Neural cell (in vitro differentiated cells): ENCODE measurements at regions not wholly inside any gene's neighbourhood (a gene's known extent, or its start where the extent isn't known, plus 50 kb on each side); places are given as distances from the start of the nearest gene placed in this dataset.

ENCODE experiments used
- H2AFZ ChIP-seq: fragments of 200-600, 300-800 bp; sonication (generic), shearing (Covaris generic); 2 replicates; pipeline ENCODE4 v1.6.0; 2014; ENCODE audit warnings: low read depth, mild to moderate bottlenecking, antibody characterized with exemption, low read length, moderate library complexity
- H3F3A ChIP-seq: fragments of 200-600 bp; shearing (Covaris generic); 2 replicates; pipeline ENCODE4 v1.6.1; 2016; ENCODE audit warnings: mild to moderate bottlenecking, moderate library complexity, mixed read lengths, antibody characterized with exemption, low read length; ENCODE audit not compliant: insufficient read depth, poor library complexity, severe bottlenecking
- H3K27ac ChIP-seq: fragments of 200-600, 300-800 bp; sonication (generic), shearing (Covaris generic); 2 replicates; pipeline ENCODE4 v1.5.1; 2014; ENCODE audit warnings: mild to moderate bottlenecking, low read length, moderate library complexity
- H3K27me3 ChIP-seq: fragments of 300-800, 200-600 bp; sonication (generic), shearing (Covaris generic); 2 replicates; pipeline ENCODE4 v1.6.0; 2014; ENCODE audit warnings: mild to moderate bottlenecking, low read depth, low read length, moderate library complexity; ENCODE audit not compliant: insufficient read depth
- H3K36me3 ChIP-seq: fragments of 300-800, 200-600 bp; sonication (generic), shearing (Covaris generic); 2 replicates; pipeline ENCODE4 v1.5.1; 2014; ENCODE audit warnings: mild to moderate bottlenecking, antibody characterized with exemption, low read length, moderate library complexity; ENCODE audit not compliant: insufficient read depth
- H3K4me2 ChIP-seq: fragments of 300-800, 200-600 bp; sonication (generic), shearing (Covaris generic); 2 replicates; pipeline ENCODE4 v1.6.0; 2014; ENCODE audit warnings: mild to moderate bottlenecking, low read length
- H3K4me3 ChIP-seq: fragments of 300-800, 200-600 bp; sonication (generic), shearing (Covaris generic); 2 replicates; pipeline ENCODE4 v1.5.1; 2014; ENCODE audit warnings: mild to moderate bottlenecking, low read length, moderate library complexity
- H3K79me2 ChIP-seq: fragments of 200-600 bp; shearing (Covaris generic); replicated peaks from 2 replicates; pipeline ENCODE4 v1.6.0; 2014; ENCODE audit warnings: mild to moderate bottlenecking, low read length, moderate library complexity; ENCODE audit not compliant: insufficient read depth
- H3K9ac ChIP-seq: fragments of 300-800, 200-600 bp; sonication (generic), shearing (Covaris generic); 2 replicates; pipeline ENCODE4 v1.6.1; 2016; ENCODE audit warnings: mild to moderate bottlenecking, low read length, mixed read lengths
- H3K9me2 ChIP-seq: fragments of 200-600 bp; shearing (Covaris generic); 2 replicates; pipeline ENCODE4 v1.6.1; 2016; ENCODE audit warnings: mild to moderate bottlenecking, low read length, mixed read lengths; ENCODE audit not compliant: insufficient read depth
- H3K9me3 ChIP-seq: fragments of 200-600, 300-800 bp; sonication (generic), shearing (Covaris generic); 2 replicates; pipeline ENCODE4 v1.6.1; 2016; ENCODE audit warnings: mild to moderate bottlenecking, mixed run types, low read length, moderate library complexity, mixed read lengths
- H4K20me1 ChIP-seq: fragments of 200-600 bp; shearing (Covaris generic); 2 replicates; pipeline ENCODE4 v1.6.1; 2016; ENCODE audit warnings: mild to moderate bottlenecking, mixed run types; ENCODE audit not compliant: insufficient read depth
- CTCF ChIP-seq: fragments of 450-650 bp; IDR thresholded peaks from 2 replicates; pipeline ENCODE4 v1.5.1; 2014; ENCODE audit warnings: antibody characterized with exemption, mild to moderate bottlenecking, moderate library complexity; ENCODE audit not compliant: poor library complexity, severe bottlenecking
- EP300 ChIP-seq: fragments of 450-650 bp; conservative IDR thresholded peaks from 2 replicates; pipeline ENCODE4 v1.6.1; 2014; ENCODE audit warnings: antibody characterized with exemption, mild to moderate bottlenecking, moderate library complexity; ENCODE audit not compliant: poor library complexity, severe bottlenecking
- EZH2 ChIP-seq: fragments of 200-600, 300-800 bp; shearing (Covaris generic), sonication (generic); IDR thresholded peaks from 2 replicates; pipeline ENCODE4 v1.6.1; 2014; ENCODE audit warnings: antibody characterized with exemption, low read length, borderline replicate concordance, mild to moderate bottlenecking; ENCODE audit not compliant: insufficient read depth, poor library complexity, severe bottlenecking
- MXI1 ChIP-seq: fragments of 450-650 bp; conservative IDR thresholded peaks from 2 replicates; pipeline ENCODE4 v1.6.1; 2014; ENCODE audit warnings: antibody characterized with exemption, mild to moderate bottlenecking; ENCODE audit not compliant: poor library complexity, severe bottlenecking
- POLR2AphosphoS5 ChIP-seq: IDR thresholded peaks from 2 replicates; pipeline ENCODE4 v1.6.1; 2012
- RAD21 ChIP-seq: fragments of 450-650 bp; conservative IDR thresholded peaks from 2 replicates; pipeline ENCODE4 v1.6.1; 2014; ENCODE audit warnings: antibody characterized with exemption, mild to moderate bottlenecking, moderate library complexity
- REST ChIP-seq: IDR thresholded peaks from 2 replicates; pipeline ENCODE4 v1.6.1; 2012; ENCODE audit warnings: borderline replicate concordance
- SMC3 ChIP-seq: fragments of 450-650 bp; conservative IDR thresholded peaks from 2 replicates; pipeline ENCODE4 v1.6.1; 2014; ENCODE audit warnings: antibody characterized with exemption, mild to moderate bottlenecking, moderate library complexity; ENCODE audit not compliant: poor library complexity
- TAF1 ChIP-seq: IDR thresholded peaks from 2 replicates; pipeline ENCODE4 v1.6.1; 2012; ENCODE audit warnings: low read depth

- TF ChIP-seq SMC3 = no peak
- TF ChIP-seq EZH2 = no peak
- no peak for TF ChIP-seq CTCF
- TF ChIP-seq RAD21 = no peak
- TF ChIP-seq MXI1 = no peak
- no peak for TF ChIP-seq EP300
- no peak for TF ChIP-seq POLR2AphosphoS5
- TF ChIP-seq REST = no peak
- no peak for TF ChIP-seq TAF1
- H3K9me3 ChIP-seq = no peaks in the 10 kb centered on the region
- no peak overlapping the region for H2AFZ ChIP-seq
- no peaks in the 10 kb centered on the region for H3K9me2 ChIP-seq
- no peaks in the 10 kb centered on the region for H3K27me3 ChIP-seq
- no peaks in the 10 kb centered on the region for H3K36me3 ChIP-seq
- no peak overlapping the region for H3K4me2 ChIP-seq
- H3F3A ChIP-seq = no peaks in the 10 kb centered on the region
- H3K79me2 ChIP-seq = no peaks in the 10 kb centered on the region
- H3K9ac ChIP-seq = no peak overlapping the region
- no peak overlapping the region for H3K4me3 ChIP-seq
- no peaks in the 10 kb centered on the region for H4K20me1 ChIP-seq
- H3K27ac ChIP-seq = no peak overlapping the region
Observed at GRCh38 chr2:122856696-122857095, 1101.2 kb downstream of the TSN start.

GRCh38 chr2:122858075-122858702, 1102.7 kb downstream of the TSN start:
- TF ChIP-seq EP300 (no peak), REST (no peak), EZH2 (no peak), TAF1 (no peak), CTCF (no peak), RAD21 (no peak), SMC3 (no peak), MXI1 (no peak), POLR2AphosphoS5 (no peak)
- Histone ChIP-seq H3K36me3 (no peaks in the 10 kb centered on the region), H3K27me3 (no peaks in the 10 kb centered on the region), H3K4me3 (no peak overlapping the region), H3K9me3 (no peaks in the 10 kb centered on the region), H3K4me2 (no peak overlapping the region), H3K9ac (no peak overlapping the region), H4K20me1 (no peaks in the 10 kb centered on the region), H2AFZ (no peak overlapping the region), H3F3A (no peaks in the 10 kb centered on the region), H3K9me2 (no peaks in the 10 kb centered on the region), H3K27ac (no peak overlapping the region), H3K79me2 (no peaks in the 10 kb centered on the region)
